Right atrium auricular region (tissue), 2 donors: ENCODE measurements at regions not wholly inside any gene's neighbourhood (a gene's known extent, or its start where the extent isn't known, plus 50 kb on each side); places are given as distances from the start of the nearest gene placed in this dataset.

Experiments
- DNase-seq: peaks from one replicate; pipeline ENCODE4 v3.0.0-alpha.2; 2019; ENCODE audit warnings: low spot score
- H3K27ac ChIP-seq, 2 donors: fragments of 200-600 bp; sonication (generic); 1 replicate in 1 of 2; 2 replicates in 1 of 2; pipeline ENCODE4 v1.5.1; 2016 to 2019
- H3K27me3 ChIP-seq, 2 donors: fragments of 200-600 bp; sonication (generic); one replicate each; pipeline versions ENCODE4 v1.5.1 to v1.6.0; 2017 to 2019
- H3K36me3 ChIP-seq: fragments of 200-600 bp; sonication (generic); one replicate; pipeline ENCODE4 v1.5.1; 2016
- H3K4me1 ChIP-seq, 2 donors: fragments of 200-600 bp; sonication (generic); one replicate each; pipeline versions ENCODE4 v1.5.1 to v1.6.0; 2017 to 2019
- H3K4me3 ChIP-seq, 2 donors: fragments of 200-600 bp; sonication (generic); 1 replicate in 1 of 2; 2 replicates in 1 of 2; pipeline ENCODE4 v1.5.1; 2017 to 2019; ENCODE audit warnings: mild to moderate bottlenecking in 1 of 2, moderate library complexity in 1 of 2
- H3K9me3 ChIP-seq, 2 donors: fragments of 200-600 bp; sonication (generic); one replicate each; pipeline ENCODE4 v1.5.1; 2019
- TF ChIP-seq, protein P1 (sequence below), 2 donors: fragments of 200-600 bp; sonication (generic); IDR thresholded peaks; one replicate each; pipeline ENCODE4 v1.5.1; 2019; ENCODE audit warnings: antibody characterized with exemption in 2 of 2

GRCh38 chr12:89108265-89108664 lies 244.0 kb downstream of the DUSP6 start:
- no peak for DNase-seq
- Histone ChIP-seq H3K27ac (no peak overlapping the region), H3K4me3 (no peak overlapping the region), H3K36me3 (no peaks in the 10 kb centered on the region), H3K9me3 (no peaks in the 10 kb centered on the region), H3K4me1 (no peaks in the 10 kb centered on the region), H3K27me3 (no peaks in the 10 kb centered on the region)
- TF ChIP-seq, protein P1, sequence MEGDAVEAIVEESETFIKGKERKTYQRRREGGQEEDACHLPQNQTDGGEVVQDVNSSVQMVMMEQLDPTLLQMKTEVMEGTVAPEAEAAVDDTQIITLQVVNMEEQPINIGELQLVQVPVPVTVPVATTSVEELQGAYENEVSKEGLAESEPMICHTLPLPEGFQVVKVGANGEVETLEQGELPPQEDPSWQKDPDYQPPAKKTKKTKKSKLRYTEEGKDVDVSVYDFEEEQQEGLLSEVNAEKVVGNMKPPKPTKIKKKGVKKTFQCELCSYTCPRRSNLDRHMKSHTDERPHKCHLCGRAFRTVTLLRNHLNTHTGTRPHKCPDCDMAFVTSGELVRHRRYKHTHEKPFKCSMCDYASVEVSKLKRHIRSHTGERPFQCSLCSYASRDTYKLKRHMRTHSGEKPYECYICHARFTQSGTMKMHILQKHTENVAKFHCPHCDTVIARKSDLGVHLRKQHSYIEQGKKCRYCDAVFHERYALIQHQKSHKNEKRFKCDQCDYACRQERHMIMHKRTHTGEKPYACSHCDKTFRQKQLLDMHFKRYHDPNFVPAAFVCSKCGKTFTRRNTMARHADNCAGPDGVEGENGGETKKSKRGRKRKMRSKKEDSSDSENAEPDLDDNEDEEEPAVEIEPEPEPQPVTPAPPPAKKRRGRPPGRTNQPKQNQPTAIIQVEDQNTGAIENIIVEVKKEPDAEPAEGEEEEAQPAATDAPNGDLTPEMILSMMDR (IDR thresholded peaks at IDR 0.05) = no peak

DNA sequence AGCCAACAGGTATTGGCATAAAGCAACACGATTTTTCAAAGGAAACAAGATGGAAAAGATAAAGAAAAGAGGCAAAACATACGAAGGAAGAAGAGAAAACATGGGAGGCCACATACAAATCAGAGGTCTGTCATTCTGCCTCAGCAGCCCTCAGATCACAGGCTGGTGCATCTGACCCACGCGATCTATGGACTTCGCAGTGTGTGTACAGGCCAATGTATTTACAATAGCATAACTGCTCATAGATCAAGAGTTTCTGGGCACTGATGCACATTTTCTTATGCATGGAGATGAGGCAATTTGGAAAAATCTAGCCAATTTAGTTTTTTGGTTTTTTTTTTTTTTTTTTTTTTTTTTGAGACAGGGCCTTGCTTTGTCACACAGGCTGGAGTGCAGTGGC lies 245.4 kb downstream of the DUSP6 start:
- Histone ChIP-seq H3K27ac (no peak overlapping the region), H3K4me3 (no peak overlapping the region), H3K9me3 (no peaks in the 10 kb centered on the region), H3K27me3 (no peaks in the 10 kb centered on the region), H3K4me1 (no peaks in the 10 kb centered on the region), H3K36me3 (no peaks in the 10 kb centered on the region)
- TF ChIP-seq, protein P1 (IDR thresholded peaks at IDR 0.05) = no peak
- no peak for DNase-seq

- Histone ChIP-seq H3K27ac (no peak overlapping the region), H3K4me3 (no peak overlapping the region), H3K36me3 (no peaks in the 10 kb centered on the region), H3K4me1 (no peaks in the 10 kb centered on the region), H3K9me3 (no peaks in the 10 kb centered on the region), H3K27me3 (no peaks in the 10 kb centered on the region)
- no peak for DNase-seq
- TF ChIP-seq, protein P1 (IDR thresholded peaks at IDR 0.05) = no peak
These were observed 247.1 kb downstream of the DUSP6 start for GRCh38 chr12:89105243-89105642.

DNA sequence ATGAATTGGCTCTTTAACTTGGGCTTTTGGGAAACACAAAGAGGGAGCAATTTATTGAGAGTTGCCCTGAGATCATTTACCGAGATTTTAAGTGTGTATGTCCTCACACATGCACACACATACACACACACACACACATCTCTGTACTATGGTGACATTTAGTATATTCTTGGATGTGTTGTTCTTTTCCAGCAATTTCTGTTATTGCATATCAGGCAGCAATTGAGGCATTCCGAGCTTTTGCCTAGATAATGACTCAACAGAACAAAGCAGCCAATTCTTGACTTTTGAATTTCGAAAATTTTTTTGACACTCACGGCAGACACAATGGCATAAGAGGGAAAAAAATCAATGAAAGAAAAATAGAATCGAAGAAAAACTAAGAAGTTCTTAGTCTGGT lies 248.5 kb downstream of the DUSP6 start:
- no peak for DNase-seq
- Histone ChIP-seq H3K27me3 (no peaks in the 10 kb centered on the region), H3K4me3 (no peak overlapping the region), H3K36me3 (no peaks in the 10 kb centered on the region), H3K27ac (no peak overlapping the region), H3K4me1 (no peaks in the 10 kb centered on the region), H3K9me3 (no peaks in the 10 kb centered on the region)
- TF ChIP-seq, protein P1 (IDR thresholded peaks at IDR 0.05) = no peak

GRCh38 chr12:89101440-89101839 lies 250.9 kb downstream of the DUSP6 start:
- H3K27ac ChIP-seq = no peak overlapping the region
- H3K27me3 ChIP-seq = no peaks in the 10 kb centered on the region
- H3K36me3 ChIP-seq = no peaks in the 10 kb centered on the region
- no peaks in the 10 kb centered on the region for H3K9me3 ChIP-seq
- H3K4me3 ChIP-seq = no peak overlapping the region
- no peaks in the 10 kb centered on the region for H3K4me1 ChIP-seq
- TF ChIP-seq, protein P1 (IDR thresholded peaks at IDR 0.05) = no peak
- DNase-seq = no peak

DNA sequence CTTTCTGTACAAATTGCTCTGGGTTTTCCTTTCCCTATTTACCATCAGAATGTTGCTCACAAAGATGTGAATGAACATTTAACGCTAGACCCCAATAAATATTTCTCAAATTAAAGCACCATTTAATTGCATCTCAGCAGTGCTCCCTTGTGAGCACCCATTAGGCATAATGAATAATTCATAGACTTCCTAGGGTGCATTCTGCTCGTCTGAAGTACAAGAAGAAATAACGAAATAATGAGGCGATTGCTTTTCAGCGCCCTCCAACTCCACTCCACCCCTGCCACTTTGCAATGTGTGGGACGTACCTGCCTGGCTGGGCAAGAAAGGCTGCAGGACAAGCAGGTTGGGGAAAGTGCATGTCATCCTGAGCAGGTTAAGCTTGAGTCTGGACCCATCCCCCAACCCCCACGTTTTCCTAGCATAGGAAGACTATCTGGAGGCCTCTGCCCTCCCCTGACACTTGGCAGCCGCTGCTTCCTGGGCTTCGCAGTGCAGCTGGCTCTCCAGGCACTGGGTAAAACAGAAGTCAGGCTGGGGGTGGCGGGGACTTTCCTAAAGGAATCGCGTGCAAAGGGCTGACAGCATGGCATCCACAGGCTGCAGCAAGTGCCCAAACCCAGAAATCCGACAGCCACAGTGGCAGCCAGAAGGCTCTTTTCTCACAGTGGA lies 253.7 kb downstream of the DUSP6 start:
- TF ChIP-seq, protein P1 (IDR thresholded peaks at IDR 0.05) = no peak
- H3K4me1 ChIP-seq = no peaks in the 10 kb centered on the region
- no peak overlapping the region for H3K4me3 ChIP-seq
- no peaks in the 10 kb centered on the region for H3K9me3 ChIP-seq
- H3K27me3 ChIP-seq = no peaks in the 10 kb centered on the region
- no peak for DNase-seq
- no peak overlapping the region for H3K27ac ChIP-seq
- H3K36me3 ChIP-seq = no peaks in the 10 kb centered on the region
